Adipocyte (in vitro differentiated cells): ENCODE measurements at regions not wholly inside any gene's neighbourhood (a gene's known extent, or its start where the extent isn't known, plus 50 kb on each side); places are given as distances from the start of the nearest gene placed in this dataset.

Experiments
- DNase-seq: peaks from one replicate; pipeline ENCODE4 v3.0.0-alpha.2; 2015; ENCODE audit warnings: low read depth
- H3K27me3 ChIP-seq: replicated peaks from 2 replicates; pipeline ENCODE4 v1.7.0; 2013; ENCODE audit warnings: mild to moderate bottlenecking, low read length, moderate library complexity; ENCODE audit not compliant: control insufficient read depth, insufficient read depth
- H3K36me3 ChIP-seq: 2 replicates; pipeline ENCODE4 v1.7.0; 2013; ENCODE audit warnings: low read length, mild to moderate bottlenecking, moderate library complexity; ENCODE audit not compliant: control insufficient read depth, insufficient read depth, severe bottlenecking
- H3K4me1 ChIP-seq: 2 replicates; pipeline ENCODE4 v1.7.0; 2013; ENCODE audit warnings: mild to moderate bottlenecking, low read length, moderate library complexity; ENCODE audit not compliant: control insufficient read depth, insufficient read depth
- H3K4me3 ChIP-seq: 2 replicates; pipeline ENCODE4 v1.7.0; 2013; ENCODE audit warnings: mild to moderate bottlenecking, low read length, moderate library complexity
- H3K9ac ChIP-seq: 2 replicates; pipeline ENCODE4 v1.7.0; 2013; ENCODE audit warnings: mild to moderate bottlenecking, low read length, moderate library complexity
- H3K9me3 ChIP-seq: 2 replicates; pipeline ENCODE4 v1.7.0; 2013; ENCODE audit warnings: mild to moderate bottlenecking, low read length, moderate library complexity; ENCODE audit not compliant: control insufficient read depth

- Histone ChIP-seq H3K9me3 (peaks cover 8% of the 10 kb centered on the region), H3K4me3 (no peak overlapping the region), H3K4me1 (no peaks in the 10 kb centered on the region), H3K9ac (no peak overlapping the region), H3K27me3 (peaks cover 3% of the 10 kb centered on the region), H3K36me3 (no peaks in the 10 kb centered on the region)
- DNase-seq = no peak
Observed at GRCh38 chr2:105961599-105962146, 217.0 kb downstream of the NCK2 start.

- no peaks in the 10 kb centered on the region for H3K4me1 ChIP-seq
- H3K9ac ChIP-seq = no peak overlapping the region
- H3K36me3 ChIP-seq = no peaks in the 10 kb centered on the region
- DNase-seq = no peak
- peaks cover 8% of the 10 kb centered on the region for H3K9me3 ChIP-seq
- H3K4me3 ChIP-seq = no peak overlapping the region
- H3K27me3 ChIP-seq = peaks cover 13% of the 10 kb centered on the region
Observed at GRCh38 chr2:105959357-105959756, 214.6 kb downstream of the NCK2 start.

- no peak for DNase-seq
- H3K4me3 ChIP-seq = no peak overlapping the region
- H3K9me3 ChIP-seq = peaks cover 8% of the 10 kb centered on the region
- no peaks in the 10 kb centered on the region for H3K4me1 ChIP-seq
- H3K27me3 ChIP-seq = peaks cover 24% of the 10 kb centered on the region
- H3K36me3 ChIP-seq = no peaks in the 10 kb centered on the region
- H3K9ac ChIP-seq = no peak overlapping the region
Observed at GRCh38 chr2:105954891-105955290, 210.2 kb downstream of the NCK2 start.

- Histone ChIP-seq H3K36me3 (no peaks in the 10 kb centered on the region), H3K27me3 (peaks cover 21% of the 10 kb centered on the region), H3K9ac (no peak overlapping the region), H3K4me1 (no peaks in the 10 kb centered on the region), H3K4me3 (no peak overlapping the region), H3K9me3 (peaks cover 8% of the 10 kb centered on the region)
- DNase-seq = no peak
Observed at GRCh38 chr2:105953942-105954341, 209.2 kb downstream of the NCK2 start.

- H3K36me3 ChIP-seq = no peaks in the 10 kb centered on the region
- H3K9ac ChIP-seq = no peak overlapping the region
- H3K4me1 ChIP-seq = no peaks in the 10 kb centered on the region
- no peak for DNase-seq
- no peak overlapping the region for H3K4me3 ChIP-seq
- peaks cover 21% of the 10 kb centered on the region for H3K27me3 ChIP-seq
- no peaks in the 10 kb centered on the region for H3K9me3 ChIP-seq
Observed at GRCh38 chr2:105952131-105952530, 207.4 kb downstream of the NCK2 start.

GRCh38 chr2:105951384-105951694, 206.6 kb downstream of the NCK2 start:
- no peaks in the 10 kb centered on the region for H3K4me1 ChIP-seq
- H3K4me3 ChIP-seq = no peak overlapping the region
- H3K9ac ChIP-seq = no peak overlapping the region
- no peaks in the 10 kb centered on the region for H3K36me3 ChIP-seq
- H3K27me3 ChIP-seq = peaks cover 20% of the 10 kb centered on the region
- DNase-seq = no peak
- no peaks in the 10 kb centered on the region for H3K9me3 ChIP-seq

- DNase-seq = no peak
- Histone ChIP-seq H3K4me1 (no peaks in the 10 kb centered on the region), H3K9me3 (no peaks in the 10 kb centered on the region), H3K9ac (no peak overlapping the region), H3K27me3 (peaks cover 14% of the 10 kb centered on the region), H3K36me3 (no peaks in the 10 kb centered on the region), H3K4me3 (no peak overlapping the region)
Observed at GRCh38 chr2:105950521-105951383, 206.0 kb downstream of the NCK2 start.

GRCh38 chr2:105943977-105944376, 199.3 kb downstream of the NCK2 start:
- Histone ChIP-seq H3K9ac (no peak overlapping the region), H3K9me3 (peaks cover 5% of the 10 kb centered on the region), H3K36me3 (no peaks in the 10 kb centered on the region), H3K4me3 (no peak overlapping the region), H3K4me1 (no peaks in the 10 kb centered on the region), H3K27me3 (no peaks in the 10 kb centered on the region)
- no peak for DNase-seq
